ENCODE measurements at regions not wholly inside any gene's neighbourhood (a gene's known extent, or its start where the extent isn't known, plus 50 kb on each side); places are given as distances from the start of the nearest gene placed in this dataset.

DNA sequence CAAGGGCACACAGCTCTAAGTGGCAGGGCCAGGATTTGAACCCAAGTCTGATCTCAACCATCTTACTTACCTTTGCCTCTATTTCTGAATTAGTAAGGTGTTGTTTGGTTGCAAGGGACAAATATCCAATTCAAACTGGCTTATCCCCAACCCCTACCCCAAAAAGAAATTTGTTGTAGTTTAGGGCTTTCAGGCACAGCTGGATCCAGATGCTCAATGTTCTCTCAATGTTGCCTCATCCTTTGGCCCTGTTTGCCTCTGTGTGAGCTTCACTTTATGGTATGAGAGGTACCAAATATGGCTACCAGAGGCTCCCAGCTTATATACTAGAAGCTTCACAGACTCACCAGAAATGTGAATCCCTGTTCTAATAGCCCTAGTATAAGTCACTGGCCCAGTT lies 499.9 kb downstream of the SHQ1 start:
- Mint-ChIP-seq H3K36me3 (ENCODE audit: unreplicated experiment) (no peaks in the 10 kb centered on the region), H3K27ac (ENCODE audit: unreplicated experiment) (no peak overlapping the region), H3K27me3 (ENCODE audit: unreplicated experiment) (peaks cover 4% of the 10 kb centered on the region), H3K4me1 (ENCODE audit: low read depth, unreplicated experiment) (peaks cover 4% of the 10 kb centered on the region), H3K9me3 (ENCODE audit: unreplicated experiment) (peaks cover 2% of the 10 kb centered on the region), H3K4me3 (ENCODE audit: unreplicated experiment) (no peak overlapping the region)
- DNase-seq, result no peak
- TF ChIP-seq, protein P1, sequence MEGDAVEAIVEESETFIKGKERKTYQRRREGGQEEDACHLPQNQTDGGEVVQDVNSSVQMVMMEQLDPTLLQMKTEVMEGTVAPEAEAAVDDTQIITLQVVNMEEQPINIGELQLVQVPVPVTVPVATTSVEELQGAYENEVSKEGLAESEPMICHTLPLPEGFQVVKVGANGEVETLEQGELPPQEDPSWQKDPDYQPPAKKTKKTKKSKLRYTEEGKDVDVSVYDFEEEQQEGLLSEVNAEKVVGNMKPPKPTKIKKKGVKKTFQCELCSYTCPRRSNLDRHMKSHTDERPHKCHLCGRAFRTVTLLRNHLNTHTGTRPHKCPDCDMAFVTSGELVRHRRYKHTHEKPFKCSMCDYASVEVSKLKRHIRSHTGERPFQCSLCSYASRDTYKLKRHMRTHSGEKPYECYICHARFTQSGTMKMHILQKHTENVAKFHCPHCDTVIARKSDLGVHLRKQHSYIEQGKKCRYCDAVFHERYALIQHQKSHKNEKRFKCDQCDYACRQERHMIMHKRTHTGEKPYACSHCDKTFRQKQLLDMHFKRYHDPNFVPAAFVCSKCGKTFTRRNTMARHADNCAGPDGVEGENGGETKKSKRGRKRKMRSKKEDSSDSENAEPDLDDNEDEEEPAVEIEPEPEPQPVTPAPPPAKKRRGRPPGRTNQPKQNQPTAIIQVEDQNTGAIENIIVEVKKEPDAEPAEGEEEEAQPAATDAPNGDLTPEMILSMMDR (IDR thresholded peaks at IDR 0.05; ENCODE audit: partially characterized antibody, unreplicated experiment), result no peak

DNA sequence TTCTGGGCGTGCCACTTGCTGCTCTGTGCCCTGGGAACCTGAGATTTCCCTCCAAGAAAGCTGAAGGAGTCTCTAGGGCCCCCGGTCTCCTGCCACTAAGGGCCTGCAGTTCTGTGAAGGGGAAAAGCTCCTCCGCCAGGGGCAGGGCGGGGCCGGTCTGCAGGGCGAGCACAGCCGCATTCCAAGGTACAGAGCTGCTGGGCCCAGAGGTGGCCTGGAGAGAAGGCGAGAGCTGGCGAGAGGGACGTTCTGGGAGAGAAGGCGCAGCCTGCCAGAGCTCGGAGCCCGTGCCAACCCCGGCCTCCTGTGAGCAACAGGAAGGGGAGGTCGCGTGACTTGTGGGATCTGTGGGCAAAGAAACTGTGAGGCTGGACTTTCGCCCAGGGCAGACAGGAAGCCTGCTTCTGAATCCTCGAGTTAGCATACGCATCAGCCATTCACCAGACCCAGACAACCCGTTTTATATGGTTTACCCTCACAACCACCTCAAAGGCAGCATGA lies 500.4 kb downstream of the SHQ1 start:
- TF ChIP-seq, protein P1 (IDR thresholded peaks at IDR 0.05; ENCODE audit: partially characterized antibody, unreplicated experiment), result no peak
- no peak for DNase-seq

DNA sequence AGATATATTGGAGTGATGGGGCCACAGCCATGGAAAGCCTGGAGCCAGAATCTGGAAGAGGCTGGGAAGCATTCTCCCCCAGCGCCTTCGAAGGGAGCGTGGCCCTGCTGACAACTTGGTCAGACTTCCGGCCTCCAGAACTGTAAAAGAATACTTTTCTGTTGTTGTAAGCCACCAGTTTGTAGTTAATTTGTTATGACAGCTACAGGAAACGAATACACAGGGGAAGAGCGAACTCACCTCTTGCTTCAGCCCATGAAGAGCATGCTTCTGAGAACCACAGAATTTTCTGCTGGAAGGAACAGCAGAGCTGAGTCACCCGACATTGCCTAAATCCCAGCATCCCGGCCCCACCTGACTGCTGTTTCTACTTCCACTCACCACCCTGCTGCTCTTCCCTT lies 501.7 kb downstream of the SHQ1 start:
- Mint-ChIP-seq H3K4me3 (ENCODE audit: unreplicated experiment) (no peak overlapping the region), H3K36me3 (ENCODE audit: unreplicated experiment) (no peaks in the 10 kb centered on the region), H3K4me1 (ENCODE audit: low read depth, unreplicated experiment) (peaks cover 7% of the 10 kb centered on the region), H3K9me3 (ENCODE audit: unreplicated experiment) (no peaks in the 10 kb centered on the region), H3K27ac (ENCODE audit: unreplicated experiment) (no peak overlapping the region), H3K27me3 (ENCODE audit: unreplicated experiment) (peaks cover 9% of the 10 kb centered on the region)
- DNase-seq, result no peak
- TF ChIP-seq, protein P1 (IDR thresholded peaks at IDR 0.05; ENCODE audit: partially characterized antibody, unreplicated experiment), result no peak

More for the DNA sequence above, 500.4 kb downstream of the SHQ1 start:
- no peak overlapping the region for H3K27ac Mint-ChIP-seq (ENCODE audit: unreplicated experiment)
- peaks cover 4% of the 10 kb centered on the region for H3K27me3 Mint-ChIP-seq (ENCODE audit: unreplicated experiment)
- no peak overlapping the region for H3K4me3 Mint-ChIP-seq (ENCODE audit: unreplicated experiment)
- H3K4me1 Mint-ChIP-seq (ENCODE audit: low read depth, unreplicated experiment), result peaks cover 4% of the 10 kb centered on the region
- no peaks in the 10 kb centered on the region for H3K36me3 Mint-ChIP-seq (ENCODE audit: unreplicated experiment)
- peaks cover 2% of the 10 kb centered on the region for H3K9me3 Mint-ChIP-seq (ENCODE audit: unreplicated experiment)

DNA sequence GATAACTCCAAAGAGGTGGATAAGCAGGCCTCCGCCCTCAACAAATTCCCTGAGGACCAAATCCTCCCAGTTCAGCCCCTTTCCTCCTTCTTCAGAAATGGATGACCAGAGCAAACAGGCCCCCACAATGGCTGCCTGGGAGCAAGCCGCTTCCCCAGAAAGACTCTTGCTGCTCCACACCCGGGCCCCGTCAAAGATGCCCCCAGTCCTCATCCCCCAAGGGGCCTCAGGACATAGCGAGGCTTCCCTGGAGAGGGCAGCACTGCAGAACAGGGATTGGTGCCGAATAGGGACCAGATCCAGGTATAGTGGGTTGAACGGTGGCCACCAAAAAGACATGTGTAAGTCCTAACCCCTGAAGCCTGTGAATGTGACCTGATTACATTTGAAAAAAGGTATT lies 502.3 kb downstream of the SHQ1 start:
- H3K27me3 Mint-ChIP-seq (ENCODE audit: unreplicated experiment), result peaks cover 9% of the 10 kb centered on the region
- no peak overlapping the region for H3K4me3 Mint-ChIP-seq (ENCODE audit: unreplicated experiment)
- DNase-seq, result no peak
- H3K36me3 Mint-ChIP-seq (ENCODE audit: unreplicated experiment), result no peaks in the 10 kb centered on the region
- H3K9me3 Mint-ChIP-seq (ENCODE audit: unreplicated experiment), result no peaks in the 10 kb centered on the region
- H3K4me1 Mint-ChIP-seq (ENCODE audit: low read depth, unreplicated experiment), result peaks cover 8% of the 10 kb centered on the region
- no peak overlapping the region for H3K27ac Mint-ChIP-seq (ENCODE audit: unreplicated experiment)
- TF ChIP-seq, protein P1 (IDR thresholded peaks at IDR 0.05; ENCODE audit: partially characterized antibody, unreplicated experiment), result no peak

DNA sequence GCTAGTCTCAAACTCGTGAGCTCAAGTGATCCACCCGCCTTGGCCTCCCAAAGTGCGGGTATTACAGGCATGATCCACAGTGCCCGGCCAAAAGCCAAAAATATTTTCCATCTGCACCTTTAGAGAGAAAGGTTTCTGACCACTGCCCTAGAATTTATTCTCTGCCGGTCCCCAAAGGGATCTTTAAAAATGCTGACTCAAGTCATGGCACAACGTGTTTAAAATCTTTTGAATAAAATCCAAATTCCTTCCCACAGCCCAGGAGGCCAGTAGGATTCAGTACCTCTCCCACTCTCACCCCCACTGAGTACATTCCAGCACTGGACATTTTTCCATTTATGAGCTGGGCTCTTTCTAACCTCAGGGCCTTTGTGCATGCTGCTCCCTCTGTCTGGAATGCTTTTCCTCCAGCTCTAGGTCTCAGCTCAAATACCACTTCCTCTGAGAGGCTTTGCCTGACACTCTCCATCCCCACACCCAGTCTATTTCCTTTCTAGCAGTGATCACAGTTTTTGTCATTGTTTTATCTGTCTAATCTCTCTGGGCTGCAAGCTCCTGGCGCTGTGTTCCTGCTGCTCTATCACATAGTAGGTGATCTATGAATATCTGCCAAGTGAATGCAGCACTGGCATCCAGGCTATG lies 502.9 kb downstream of the SHQ1 start:
- no peak for DNase-seq
- peaks cover 9% of the 10 kb centered on the region for H3K27me3 Mint-ChIP-seq (ENCODE audit: unreplicated experiment)
- TF ChIP-seq, protein P1 (IDR thresholded peaks at IDR 0.05; ENCODE audit: partially characterized antibody, unreplicated experiment), result no peak
- H3K4me1 Mint-ChIP-seq (ENCODE audit: low read depth, unreplicated experiment), result peaks cover 5% of the 10 kb centered on the region
- no peak overlapping the region for H3K4me3 Mint-ChIP-seq (ENCODE audit: unreplicated experiment)
- no peaks in the 10 kb centered on the region for H3K36me3 Mint-ChIP-seq (ENCODE audit: unreplicated experiment)
- no peaks in the 10 kb centered on the region for H3K9me3 Mint-ChIP-seq (ENCODE audit: unreplicated experiment)
- H3K27ac Mint-ChIP-seq (ENCODE audit: unreplicated experiment), result no peak overlapping the region

Measured in glutamatergic neuron (in vitro differentiated cells).